H54 (cell line): ENCODE measurements at regions not wholly inside any gene's neighbourhood (a gene's known extent, or its start where the extent isn't known, plus 50 kb on each side); places are given as distances from the start of the nearest gene placed in this dataset.

Experiments
- DNase-seq: peaks from one replicate; pipeline ENCODE4 v3.0.0; 2011; ENCODE audit warnings: low spot score, mixed read lengths; ENCODE audit not compliant: insufficient read length
- FAIRE-seq: peaks from 3 replicates; lab custom pipeline; 2011; peaks lifted over from hg19 to GRCh38; lab: Jason Lieb, UNC
- POLR2A ChIP-seq: IDR thresholded peaks from 2 replicates; pipeline ENCODE4 v1.6.1; 2011; ENCODE audit warnings: low read depth, mild to moderate bottlenecking, low read length

- FAIRE-seq (no peak), DNase-seq (no peak)
- no peak for TF ChIP-seq POLR2A
Measured at GRCh38 chr4:36523182-36523581, 241.8 kb downstream of the DTHD1 start.

DNA sequence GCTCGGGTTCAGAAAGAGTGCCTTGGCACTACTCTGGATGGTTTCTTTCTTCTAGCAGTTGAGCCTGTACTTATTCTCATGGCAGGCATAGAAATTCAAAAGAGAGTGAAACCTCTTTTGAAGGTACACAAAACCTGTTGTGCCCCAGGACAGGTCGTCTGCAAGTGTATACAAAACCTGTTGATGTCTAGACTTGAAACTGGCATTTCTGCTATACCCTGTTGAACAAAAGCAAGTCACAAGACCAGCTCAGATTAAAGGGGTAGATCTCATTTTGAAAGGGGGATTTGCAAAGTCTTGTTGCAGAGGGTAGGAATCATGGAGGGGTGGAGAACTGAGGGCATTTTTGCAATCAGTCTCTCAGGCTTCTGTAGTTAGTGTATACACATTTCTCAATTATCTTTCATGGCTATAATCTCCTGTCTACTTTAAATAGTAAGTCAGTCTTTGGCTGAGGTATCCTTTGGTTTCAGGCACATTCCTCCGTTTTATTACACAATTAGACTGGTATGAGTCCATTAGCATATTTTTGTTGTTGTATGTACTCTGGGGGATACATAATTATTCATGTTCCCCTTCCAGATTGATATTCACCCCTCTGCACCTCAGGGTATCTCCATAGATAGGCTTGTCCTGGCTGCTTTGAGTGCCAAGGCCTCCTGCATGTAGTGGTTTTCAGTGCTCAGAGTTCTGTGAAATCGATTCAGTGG is 251.4 kb downstream of the DTHD1 start:
- FAIRE-seq (no peak), DNase-seq (no peak)
- no peak for TF ChIP-seq POLR2A

DNA sequence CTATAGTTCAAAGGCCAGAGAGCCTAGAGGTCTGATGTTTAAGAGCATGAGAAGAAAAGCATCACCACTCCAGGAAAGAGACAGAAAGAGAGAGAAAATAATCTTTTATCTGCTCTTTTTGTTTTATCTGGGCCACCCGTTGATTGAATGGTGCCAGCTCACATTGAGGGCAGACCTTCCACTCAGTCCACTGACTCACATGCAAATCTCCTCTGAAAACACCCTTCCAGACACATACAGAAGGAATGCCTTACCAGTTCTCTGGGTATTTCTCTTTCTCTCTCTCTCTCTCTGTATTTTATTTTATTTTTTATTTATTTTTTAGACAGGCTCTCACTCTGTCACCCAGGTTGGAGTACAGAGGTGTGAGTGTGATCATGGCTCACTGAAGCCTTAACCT is 252.5 kb downstream of the DTHD1 start:
- TF ChIP-seq POLR2A = no peak
- DNase-seq (no peak), FAIRE-seq (no peak)

DNA sequence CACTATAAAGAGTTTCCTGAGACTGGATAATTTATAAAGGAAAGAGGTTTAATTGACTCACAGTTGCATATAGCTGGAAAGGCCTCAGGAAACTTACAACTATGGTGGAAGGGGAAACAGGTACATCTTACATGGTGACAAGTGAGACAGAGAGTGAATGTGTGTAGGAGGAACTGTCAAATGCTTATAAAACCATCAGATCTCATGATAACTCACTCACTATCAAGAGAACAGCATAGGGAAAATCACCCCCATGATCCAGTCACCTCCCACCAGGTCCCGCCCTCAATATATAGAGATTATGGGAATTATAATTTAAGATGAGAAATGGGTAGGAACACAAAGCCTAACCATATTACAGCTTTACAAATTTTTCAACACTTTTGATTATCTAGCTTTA is 266.0 kb downstream of the DTHD1 start:
- DNase-seq (no peak), FAIRE-seq (no peak)
- TF ChIP-seq POLR2A = no peak

GRCh38 chr4:36549252-36549651 is 267.8 kb downstream of the DTHD1 start:
- DNase-seq (no peak), FAIRE-seq (no peak)
- TF ChIP-seq POLR2A = no peak

DNA sequence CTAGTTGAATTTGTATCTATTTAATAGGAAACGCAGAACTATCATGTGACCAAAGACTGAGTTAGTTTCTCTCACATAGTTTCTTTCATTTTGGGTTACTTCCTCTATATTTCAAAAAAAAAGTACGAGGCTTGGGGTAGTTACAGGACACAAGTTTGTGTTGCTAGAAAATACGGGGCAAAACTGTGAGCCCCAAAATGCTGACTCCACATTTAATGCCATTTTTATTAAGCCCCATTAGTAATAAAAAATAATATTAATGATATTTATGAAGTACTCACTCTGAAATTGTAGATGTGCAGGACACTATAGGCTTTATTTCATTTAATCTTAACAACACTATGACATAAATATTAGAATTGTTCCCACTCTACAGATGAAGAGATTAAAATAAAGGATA is 268.6 kb downstream of the DTHD1 start:
- DNase-seq (no peak), FAIRE-seq (no peak)
- no peak for TF ChIP-seq POLR2A

- TF ChIP-seq POLR2A = no peak
- no peak for DNase-seq
- FAIRE-seq = no peak
Measured at GRCh38 chr4:36551697-36552214, 270.3 kb downstream of the DTHD1 start.

DNA sequence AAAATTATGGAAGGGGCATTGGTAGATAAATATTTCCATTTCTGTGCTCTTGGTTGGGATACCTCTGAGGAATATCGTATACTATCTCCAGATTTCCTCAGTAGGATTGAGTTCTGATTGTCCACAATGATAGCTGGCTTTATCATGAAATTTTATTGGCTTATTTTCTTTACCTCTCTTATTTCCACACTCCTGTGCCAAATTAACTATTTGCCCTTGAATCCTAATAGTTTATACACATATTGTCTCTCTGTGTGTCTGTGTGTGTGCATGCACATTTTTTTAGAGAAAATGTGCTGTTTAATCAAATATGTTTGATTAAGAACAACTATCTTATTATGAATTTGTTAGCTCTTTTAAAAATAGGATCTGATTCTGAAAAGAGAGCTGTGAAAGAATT is 271.6 kb downstream of the DTHD1 start:
- no peak for DNase-seq
- no peak for TF ChIP-seq POLR2A
- no peak for FAIRE-seq

DNA sequence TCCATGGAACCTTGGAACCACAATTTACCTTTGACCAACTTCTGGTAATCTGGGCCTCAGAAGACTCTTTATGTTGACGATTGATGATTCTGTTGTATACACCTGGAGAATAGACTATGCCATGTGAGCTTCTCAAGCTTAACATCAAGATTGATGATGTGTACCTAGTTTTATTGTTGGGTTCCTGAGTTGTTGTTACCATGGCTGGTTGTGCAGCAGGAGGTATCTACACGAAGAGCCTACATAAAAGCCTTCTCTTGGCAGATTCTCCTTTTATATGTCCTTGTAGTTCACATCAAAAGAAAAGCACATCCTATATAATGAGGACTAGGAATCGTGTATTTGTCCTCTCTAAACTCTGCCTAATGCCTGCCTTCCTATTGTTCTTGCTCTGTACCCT is 272.0 kb downstream of the DTHD1 start:
- FAIRE-seq (no peak), DNase-seq (no peak)
- no peak for TF ChIP-seq POLR2A

DNA sequence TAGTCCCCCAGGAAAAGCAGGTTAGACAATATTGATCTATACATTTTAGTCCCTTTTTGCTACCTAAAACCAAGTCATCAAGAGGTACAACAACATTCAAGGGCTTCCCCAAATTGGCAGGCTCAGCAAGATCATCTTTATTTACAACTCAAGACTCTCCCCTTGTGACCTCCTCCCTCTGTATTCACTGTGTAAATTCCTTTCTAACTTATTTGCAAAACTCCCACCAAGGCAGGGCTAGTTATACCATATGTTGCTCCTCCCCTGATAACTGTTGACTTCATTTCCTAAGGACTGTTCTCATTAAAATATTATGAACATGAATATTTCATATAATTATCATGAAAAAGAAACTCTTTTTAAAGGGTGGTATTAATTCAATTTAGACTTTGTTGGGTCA is 275.6 kb downstream of the DTHD1 start:
- TF ChIP-seq POLR2A = no peak
- DNase-seq = no peak
- FAIRE-seq = no peak

GRCh38 chr4:36568575-36568974 is 287.2 kb downstream of the DTHD1 start:
- FAIRE-seq (no peak), DNase-seq (no peak)
- no peak for TF ChIP-seq POLR2A

- no peak for FAIRE-seq
Measured at GRCh38 chr4:36573441-36573840, 292.0 kb downstream of the DTHD1 start.

DNA sequence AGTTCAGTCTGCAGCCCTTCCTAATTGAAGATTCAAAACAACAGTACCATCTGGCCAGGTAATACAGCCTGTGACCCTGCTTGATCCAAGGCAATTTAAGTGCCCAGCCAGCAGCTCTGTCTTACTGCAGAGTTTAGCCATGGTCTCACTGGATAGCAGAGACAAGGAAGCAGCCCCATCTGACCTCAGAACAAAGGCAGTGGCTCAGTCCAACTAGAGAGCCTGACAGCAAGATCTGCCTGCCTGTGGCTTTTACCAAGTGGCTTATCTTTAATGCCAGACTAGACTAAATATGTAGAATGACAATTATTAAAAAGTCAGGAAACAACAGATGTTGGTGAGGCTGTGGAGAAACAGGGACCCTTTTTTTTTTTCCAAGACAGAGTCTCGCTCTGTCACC is 293.4 kb downstream of the DTHD1 start:
- DNase-seq (no peak), FAIRE-seq (no peak)
- TF ChIP-seq POLR2A = no peak

More at GRCh38 chr4:36573441-36573840, 292.0 kb downstream of the DTHD1 start:
- DNase-seq = no peak
- TF ChIP-seq POLR2A = no peak

DNA sequence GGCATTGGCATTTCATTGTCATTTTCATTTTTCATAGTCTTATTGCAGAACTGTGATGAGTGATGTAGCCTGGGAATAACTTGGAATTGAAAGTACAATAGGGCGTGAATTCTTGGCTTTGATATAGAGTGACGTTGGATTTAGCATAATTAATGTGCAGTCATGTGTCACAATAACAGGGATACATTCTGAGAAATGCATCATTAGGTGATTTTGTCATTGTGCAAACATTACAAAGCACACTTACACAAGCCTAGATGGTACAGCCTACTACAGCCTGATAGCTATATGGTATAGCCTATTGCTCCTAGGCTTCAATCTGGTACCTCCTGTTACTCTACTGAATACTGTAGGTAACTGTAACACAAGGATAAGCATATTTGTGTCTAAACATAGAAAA is 300.8 kb downstream of the DTHD1 start:
- FAIRE-seq (no peak), DNase-seq (no peak)
- TF ChIP-seq POLR2A = no peak

GRCh38 chr4:36587909-36588472 is 306.6 kb downstream of the DTHD1 start:
- no peak for FAIRE-seq
- no peak for DNase-seq
- no peak for TF ChIP-seq POLR2A
